Uterus (tissue), 2 donors: ENCODE measurements at regions not wholly inside any gene's neighbourhood (a gene's known extent, or its start where the extent isn't known, plus 50 kb on each side); places are given as distances from the start of the nearest gene placed in this dataset.

Source experiments
- CTCF ChIP-seq, 4 experiments: fragments of 200-600 bp in 2 of 4; fragments of 450-650 bp in 2 of 4; sonication (generic) in 2 of 4; IDR thresholded peaks; one replicate each; pipeline ENCODE4 v1.5.1; 2016 to 2019; ENCODE audit warnings: antibody characterized with exemption in 4 of 4, mild to moderate bottlenecking in 2 of 4, moderate library complexity in 1 of 4
- POLR2A ChIP-seq, 2 donors: fragments of 450-650 bp; IDR thresholded peaks; one replicate each; pipeline ENCODE4 v1.6.1; 2016; ENCODE audit warnings: antibody characterized with exemption in 2 of 2, mild to moderate bottlenecking in 1 of 2, moderate library complexity in 1 of 2

DNA sequence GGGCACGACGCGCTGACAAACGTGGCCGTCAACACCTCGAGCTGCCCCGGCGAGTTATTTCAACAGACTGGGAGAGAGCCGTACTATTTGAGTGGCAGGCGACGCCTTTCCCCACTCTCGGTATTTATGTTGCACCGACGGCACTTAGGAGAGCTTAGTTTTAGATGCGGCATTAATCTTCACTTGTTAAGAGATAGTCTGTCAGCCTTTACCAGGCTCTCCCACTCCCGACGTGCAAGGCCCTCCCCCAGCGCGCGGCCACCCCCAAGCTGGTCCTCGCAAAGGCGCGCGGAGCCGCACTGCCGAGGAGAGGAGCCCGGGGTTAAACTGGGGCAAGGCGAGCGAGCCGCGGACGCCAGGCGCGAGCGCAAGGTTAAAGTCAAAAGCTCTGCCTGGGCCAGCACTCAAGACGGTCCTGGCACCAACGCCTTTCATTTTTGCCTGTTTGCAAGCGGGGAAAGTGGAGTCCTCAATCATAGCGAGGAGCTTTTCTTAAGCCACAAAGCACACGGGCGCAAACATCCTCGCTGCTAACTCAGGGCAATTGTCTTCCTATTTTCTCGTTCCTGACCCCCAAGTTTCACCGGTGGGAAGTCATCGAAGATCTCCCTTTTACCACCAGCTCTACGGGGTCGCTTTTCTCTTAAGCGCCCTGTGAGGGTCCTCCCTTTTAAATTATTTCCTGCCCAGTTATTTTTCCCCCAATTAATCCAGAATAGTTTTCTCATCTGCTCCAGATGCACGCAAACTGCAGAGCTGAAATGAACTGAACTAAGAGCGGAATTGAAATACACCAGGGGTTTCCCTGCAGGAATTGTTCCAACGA, 86.6 kb downstream of the NR2F2 start:
- TF ChIP-seq CTCF (IDR thresholded peaks at IDR 0.05) (no peak), POLR2A (IDR thresholded peaks at IDR 0.05) (no peak)
